Right lobe of liver (tissue), 6 donors: ENCODE measurements at regions not wholly inside any gene's neighbourhood (a gene's known extent, or its start where the extent isn't known, plus 50 kb on each side); places are given as distances from the start of the nearest gene placed in this dataset.

Experiments used
- ATAC-seq, 4 donors: fragments of 200-7000 bp; cut with Tn5 transposase; one replicate each; pipeline ENCODE4 v1.9.1; 2020; ENCODE audit warnings: mild to moderate bottlenecking in 4 of 4, moderate library complexity in 4 of 4
- DNase-seq, 3 donors: peaks; one replicate each; pipeline ENCODE4 v3.0.0-alpha.2; 2020
- H3K27ac ChIP-seq, 3 donors: fragments of 200-600 bp; one replicate each; pipeline ENCODE4 v1.8.0; 2022
- H3K27me3 ChIP-seq, 2 donors: fragments of 200-600 bp; one replicate each; pipeline ENCODE4 v1.8.0; 2022
- H3K36me3 ChIP-seq, 4 donors: fragments of 200-600 bp; sonication (generic) in 1 of 4; one replicate each; pipeline versions ENCODE4 v1.5.1 to v1.8.0; 2017 to 2022; ENCODE audit warnings: control low read depth in 1 of 4
- H3K4me1 ChIP-seq, 4 donors: fragments of 200-600 bp; sonication (generic) in 1 of 4; one replicate each; pipeline versions ENCODE4 v1.5.1 to v1.8.0; 2017 to 2022; ENCODE audit warnings: control low read depth in 1 of 4
- H3K4me3 ChIP-seq, 3 donors: fragments of 200-600 bp; one replicate each; pipeline ENCODE4 v1.8.0; 2022
- H3K9me3 ChIP-seq, 4 donors: fragments of 200-600 bp; sonication (generic) in 1 of 4; one replicate each; pipeline versions ENCODE4 v1.5.1 to v1.8.0; 2017 to 2022; ENCODE audit warnings: control low read depth in 1 of 4
- CTCF ChIP-seq, 4 donors: fragments of 200-600 bp in 3 of 4; fragments of 450-650 bp in 1 of 4; IDR thresholded peaks; one replicate each; pipeline versions ENCODE4 v1.5.1 to v1.8.0; 2016 to 2022; ENCODE audit warnings: antibody characterized with exemption in 4 of 4, mild to moderate bottlenecking in 2 of 4
- POLR2A ChIP-seq: fragments of 450-650 bp; IDR thresholded peaks from one replicate; pipeline ENCODE4 v1.6.1; 2017; ENCODE audit warnings: antibody characterized with exemption, mild to moderate bottlenecking
- WGBS: methylation state at CpG from one replicate; pipeline ENCODE4 v1.1.6; 2018; ENCODE audit warnings: low coverage, low lambda C conversion rate; ENCODE audit not compliant: insufficient coverage; ENCODE audit errors: missing lambda C conversion rate; 5-methylcytosine and 5-hydroxymethylcytosine counted together
- intact Hi-C, 2 donors: fragments of 100-400 bp; cut with DNase I; formaldehyde crosslinking; loops; one replicate each; pipeline versions ENCODE4 v1.11.2 to v1.14.1; 2022
- donor health status: DM: no; HTN: yes; CAD: no.
- donor health status: DM: no; HTN: no; CAD: no.
- donor health status: DM: no; HTN: no; CAD: no.
- donor health status: DM: no; HTN: yes; CAD: no.
- donor health status: DM: no; HTN: yes; CAD: no.

- Histone ChIP-seq H3K27me3 (no peaks in the 10 kb centered on the region), H3K4me3 (no peak overlapping the region), H3K4me1 (no peaks in the 10 kb centered on the region), H3K36me3 (no peaks in the 10 kb centered on the region), H3K9me3 (no peaks in the 10 kb centered on the region), H3K27ac (no peak overlapping the region)
- TF ChIP-seq POLR2A: no peak
- TF ChIP-seq CTCF (IDR thresholded peaks at IDR 0.05): no peak
- WGBS: 26% methylated on average over 3 of the region's 3 CpGs
- ATAC-seq (no peak), DNase-seq (no peak)
- intact Hi-C loops: no loop called here
Observed at GRCh38 chr20:52616629-52617028, 355.5 kb upstream of the TSHZ2 start.

- ATAC-seq: no peak
- Histone ChIP-seq H3K4me1 (no peaks in the 10 kb centered on the region), H3K27me3 (no peaks in the 10 kb centered on the region), H3K27ac (no peak overlapping the region), H3K36me3 (no peaks in the 10 kb centered on the region), H3K4me3 (no peak overlapping the region), H3K9me3 (no peaks in the 10 kb centered on the region)
- 57% methylated on average over 3 of the region's 3 CpGs for WGBS
- intact Hi-C loops: no loop called here
- no peak for TF ChIP-seq CTCF (IDR thresholded peaks at IDR 0.05)
- TF ChIP-seq POLR2A: no peak
- DNase-seq: no peak
Observed at GRCh38 chr20:52614051-52614863, 357.9 kb upstream of the TSHZ2 start.

GRCh38 chr20:52612046-52612632 is 360.0 kb upstream of the TSHZ2 start:
- TF ChIP-seq POLR2A: no peak
- TF ChIP-seq CTCF (IDR thresholded peaks at IDR 0.05): no peak
- 73% methylated on average over 5 of the region's 5 CpGs for WGBS
- no peak overlapping the region for H3K27ac ChIP-seq
- no peak overlapping the region for H3K4me3 ChIP-seq
- H3K4me1 ChIP-seq: no peaks in the 10 kb centered on the region
- no peaks in the 10 kb centered on the region for H3K27me3 ChIP-seq
- no peaks in the 10 kb centered on the region for H3K36me3 ChIP-seq
- H3K9me3 ChIP-seq: no peaks in the 10 kb centered on the region
- intact Hi-C loops: no loop called here
- no peak for DNase-seq
- ATAC-seq: no peak

- no peak for ATAC-seq
- intact Hi-C loops: no loop called here
- Histone ChIP-seq H3K36me3 (no peaks in the 10 kb centered on the region), H3K4me3 (no peak overlapping the region), H3K27ac (no peak overlapping the region), H3K4me1 (no peaks in the 10 kb centered on the region), H3K27me3 (no peaks in the 10 kb centered on the region), H3K9me3 (no peaks in the 10 kb centered on the region)
- no peak for TF ChIP-seq POLR2A
- TF ChIP-seq CTCF (IDR thresholded peaks at IDR 0.05): no peak
- no peak for DNase-seq
Observed at GRCh38 chr20:52610749-52611148, 361.4 kb upstream of the TSHZ2 start.
